Renal pelvis (tissue), 1 donor: ENCODE measurements at regions not wholly inside any gene's neighbourhood (a gene's known extent, or its start where the extent isn't known, plus 50 kb on each side); places are given as distances from the start of the nearest gene placed in this dataset.
A peak's percentile ranks its signal among the peaks of the same experiment; 100 is the strongest.

ENCODE experiments used
- DNase-seq: peaks from one replicate; pipeline ENCODE4 v3.0.0-alpha.2; 2013

DNA sequence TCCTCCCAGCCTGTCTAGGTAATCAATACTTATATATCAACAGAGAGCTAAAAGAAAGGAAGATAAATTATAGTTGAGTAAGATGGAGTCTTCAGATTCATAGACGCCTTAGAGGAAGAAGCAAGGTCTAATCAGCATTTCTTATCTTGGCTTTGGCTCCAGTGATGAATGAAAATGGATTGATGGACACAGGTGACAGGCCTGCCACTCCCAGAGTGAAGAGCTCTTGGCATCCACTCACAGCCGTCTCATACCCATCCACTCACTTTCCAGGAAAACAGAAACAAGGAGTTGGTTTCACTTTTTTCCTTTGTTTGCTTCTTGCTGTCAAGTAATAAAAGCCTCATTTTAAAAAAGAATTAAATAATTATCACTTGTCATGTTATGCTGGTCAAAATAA, 168.2 kb downstream of the MFSD1 start:
- no peak for DNase-seq

- DNase-seq = no peak
Measured at GRCh38 chr3:158974904-158975303, 173.1 kb downstream of the MFSD1 start.

DNA sequence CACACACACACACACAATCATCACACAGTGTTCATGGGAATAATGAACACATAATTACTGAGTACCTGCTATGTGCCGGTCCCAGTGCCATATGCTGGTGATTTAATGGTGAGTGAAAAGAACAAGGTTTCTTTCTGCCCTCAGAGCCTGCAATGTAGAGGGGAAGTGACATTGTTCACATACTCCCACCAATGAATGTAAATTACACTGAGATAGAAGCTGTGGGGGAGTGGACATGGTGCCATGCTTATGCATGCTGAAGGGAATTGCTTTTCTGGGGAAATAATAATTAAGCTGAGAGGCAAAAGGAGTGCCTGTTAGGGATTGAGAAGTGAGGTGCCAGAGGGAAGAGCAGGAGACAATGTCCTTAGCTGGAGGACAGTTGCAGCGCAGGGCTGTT, 175.1 kb downstream of the MFSD1 start:
- peak; percentile 38 for DNase-seq

GRCh38 chr3:158977497-158977896, 175.6 kb downstream of the MFSD1 start:
- DNase-seq = no peak

DNA sequence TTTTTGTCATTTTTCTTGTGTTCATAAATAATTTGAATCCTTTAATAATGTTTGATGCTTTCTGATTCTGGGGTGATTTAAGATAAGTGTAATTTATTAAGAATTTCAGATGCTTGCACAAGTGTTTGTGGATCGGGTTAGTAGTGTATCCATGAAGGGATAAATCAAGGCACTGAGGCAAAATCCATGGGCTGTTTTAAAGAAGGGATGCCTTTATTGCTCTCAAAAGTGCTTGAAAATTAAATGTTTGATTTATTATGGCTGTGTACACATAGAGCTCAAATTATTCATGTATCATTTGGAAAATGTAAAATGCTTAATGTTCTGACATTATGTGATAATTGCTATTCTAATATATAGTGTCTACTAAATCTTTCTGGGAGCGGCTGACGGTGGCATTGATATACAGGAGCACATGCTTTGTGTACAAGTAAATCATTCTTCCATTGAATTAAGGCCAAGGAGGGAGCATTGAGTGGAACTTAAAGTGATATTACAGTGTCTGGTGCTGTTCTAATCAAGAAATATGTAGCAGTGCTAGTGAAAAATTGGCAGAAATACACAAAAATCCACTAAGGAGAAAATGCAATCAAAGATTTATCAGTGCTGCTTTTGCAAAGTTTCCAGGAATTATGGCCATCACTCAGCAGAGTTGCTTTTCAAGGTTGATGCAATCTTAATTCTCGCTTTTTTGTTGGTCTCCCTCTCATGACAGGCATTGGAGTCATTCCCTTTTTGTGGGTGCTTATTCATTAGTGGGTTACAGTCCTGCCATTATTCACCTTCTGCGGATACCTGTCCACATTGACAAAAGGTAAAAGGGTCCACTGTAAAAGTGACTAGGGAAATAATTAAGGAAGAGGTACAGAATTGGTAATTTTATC, 181.6 kb downstream of the MFSD1 start:
- DNase-seq = no peak

- DNase-seq = no peak
Measured at GRCh38 chr3:158991146-158991705, 189.4 kb downstream of the MFSD1 start.

- no peak for DNase-seq
Measured at GRCh38 chr3:158992463-158992862, 190.6 kb downstream of the MFSD1 start.

DNA sequence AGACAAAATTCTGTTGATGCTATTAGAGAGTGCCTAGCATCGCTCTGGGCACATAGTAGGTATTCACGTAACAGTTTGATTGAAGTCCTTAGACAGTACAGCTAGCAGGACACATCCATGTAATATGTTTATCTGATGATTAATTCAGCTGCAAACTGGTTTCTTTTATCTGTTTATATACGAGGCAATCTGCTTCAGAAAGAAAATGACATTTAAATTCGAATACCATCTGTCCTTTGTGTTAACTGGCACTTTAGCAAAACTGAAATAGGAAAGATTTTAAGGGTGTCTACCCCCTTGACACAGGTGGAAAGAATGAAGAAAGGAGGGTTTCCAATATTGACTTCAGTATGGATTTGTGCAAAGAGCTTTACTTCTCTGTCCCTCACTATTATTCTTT, 192.5 kb downstream of the MFSD1 start:
- no peak for DNase-seq

- no peak for DNase-seq
Measured at GRCh38 chr3:159001711-159002110, 199.9 kb downstream of the MFSD1 start.

DNA sequence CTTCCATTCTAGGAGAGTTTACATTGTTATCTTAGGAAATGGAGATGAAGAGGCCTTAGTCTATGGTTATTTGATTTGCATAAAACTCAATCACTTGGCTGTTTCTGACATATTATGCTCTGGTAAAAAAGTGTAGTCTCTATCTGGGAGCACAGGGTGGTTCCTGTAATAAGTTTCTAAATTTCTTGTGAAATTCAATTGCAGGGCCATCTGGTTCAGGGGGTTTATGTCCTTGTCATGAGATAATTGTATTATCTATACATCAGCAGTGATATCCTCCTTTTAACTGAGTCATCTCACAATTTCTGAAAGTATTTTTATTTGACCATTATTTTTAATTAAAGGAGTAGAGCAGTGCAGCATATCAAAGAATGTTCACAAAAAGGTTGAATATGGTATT, 203.3 kb downstream of the MFSD1 start:
- no peak for DNase-seq

DNA sequence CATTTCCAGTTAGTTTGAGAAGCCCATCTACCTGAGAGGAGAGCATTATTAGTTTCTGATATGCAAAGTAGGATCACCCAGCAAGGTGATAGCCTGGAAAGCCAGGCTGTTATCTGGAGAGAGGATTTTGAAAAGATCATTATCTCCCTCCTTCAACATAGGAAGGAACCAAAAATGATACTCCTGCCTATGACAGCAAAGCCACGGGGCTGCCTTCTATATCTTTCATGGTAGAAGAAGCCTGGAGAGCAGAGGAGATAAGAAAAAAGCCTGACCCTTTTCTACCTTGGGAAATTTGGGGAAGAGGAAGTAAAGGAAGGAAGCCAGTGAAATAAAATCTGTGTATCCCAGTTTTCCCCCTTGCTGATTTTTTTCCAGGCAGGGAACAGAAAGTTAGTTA, 205.5 kb downstream of the MFSD1 start:
- no peak for DNase-seq

- DNase-seq = no peak
Measured at GRCh38 chr3:159008401-159008800, 206.5 kb downstream of the MFSD1 start.

GRCh38 chr3:159018341-159018740, 216.5 kb downstream of the MFSD1 start:
- DNase-seq = no peak

DNA sequence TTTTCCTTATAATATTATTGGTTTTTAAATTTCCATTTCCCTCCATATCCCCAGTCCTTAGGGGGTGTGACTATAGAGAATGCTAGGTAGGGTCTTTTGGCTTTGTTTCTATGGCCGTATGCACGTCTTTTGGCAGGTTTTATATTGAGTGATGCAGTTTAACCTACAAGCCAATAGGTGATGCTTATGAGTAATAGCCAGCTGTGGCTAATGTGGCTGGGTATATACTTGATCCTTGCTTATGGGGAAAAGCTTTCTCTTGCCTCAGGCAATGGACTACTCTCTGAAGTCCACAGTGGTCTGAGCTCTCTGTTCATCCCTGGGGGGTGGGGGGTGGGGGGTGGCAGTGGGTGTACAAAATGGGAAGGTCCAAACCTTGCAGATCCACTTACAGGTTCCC, 223.9 kb downstream of the MFSD1 start:
- DNase-seq = no peak

- DNase-seq = no peak
Measured at GRCh38 chr3:159026510-159026909, 224.7 kb downstream of the MFSD1 start.

GRCh38 chr3:159028706-159029105, 226.9 kb downstream of the MFSD1 start:
- DNase-seq = no peak

- no peak for DNase-seq
Measured at GRCh38 chr3:159029306-159030026, 227.6 kb downstream of the MFSD1 start.

DNA sequence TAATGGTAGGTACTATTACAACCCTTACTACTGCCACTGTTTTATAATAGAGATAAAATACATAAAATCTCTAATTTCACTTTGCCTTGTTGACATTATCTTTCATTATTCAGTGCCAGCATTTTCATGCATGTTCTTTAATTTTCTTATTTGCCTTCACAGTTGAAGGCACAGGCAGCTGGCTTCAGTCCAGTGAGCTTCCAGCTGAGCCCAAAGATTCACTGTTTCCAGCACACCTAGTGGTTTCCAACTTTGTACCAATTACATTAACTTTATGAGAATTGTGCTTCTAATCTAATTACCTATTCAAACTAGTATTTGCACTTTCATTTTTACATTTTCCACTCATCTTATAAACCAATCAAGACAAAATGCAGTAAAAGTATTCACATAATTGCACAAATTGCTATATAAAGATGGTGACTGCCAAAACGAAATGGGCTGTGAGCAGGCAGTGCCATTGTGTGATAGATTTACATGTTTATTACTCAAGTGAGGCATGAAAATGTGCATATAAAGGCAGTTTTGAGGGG, 228.3 kb downstream of the MFSD1 start:
- no peak for DNase-seq

DNA sequence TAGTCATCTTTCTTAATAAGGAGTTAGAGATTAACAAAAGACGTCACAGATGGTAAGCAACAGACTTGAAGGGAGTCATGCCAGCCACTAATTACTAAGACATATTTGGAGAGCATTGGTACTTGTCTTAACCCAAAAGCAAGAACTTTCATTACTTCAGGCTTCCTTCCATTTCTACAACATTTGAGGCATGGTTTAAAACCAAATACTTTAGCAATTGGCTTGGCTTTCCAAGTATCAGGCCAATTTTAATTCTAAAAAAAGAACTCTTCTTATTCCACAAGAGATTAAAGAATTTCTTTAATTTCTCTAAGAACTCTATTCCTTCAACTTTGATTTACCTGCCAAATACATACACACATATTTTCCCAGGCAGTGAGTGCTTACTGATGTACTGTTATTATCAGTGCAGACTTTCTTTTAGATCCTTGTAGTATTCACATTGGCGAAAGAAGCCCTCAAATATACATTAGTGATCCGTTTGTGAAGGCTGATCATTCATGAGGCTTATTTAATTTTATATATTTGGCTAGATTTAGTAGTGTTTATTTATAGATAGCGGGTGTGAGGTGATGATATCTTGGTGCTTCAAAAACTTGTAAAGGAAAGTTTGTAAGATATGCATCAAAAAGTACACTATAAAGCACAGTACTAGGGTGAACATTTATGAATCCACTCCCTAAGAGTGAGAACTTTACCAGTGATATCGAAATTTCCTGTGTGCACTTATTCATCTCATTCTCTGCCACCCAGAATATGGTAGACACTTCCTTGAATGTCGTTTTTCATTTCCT, 229.2 kb downstream of the MFSD1 start:
- no peak for DNase-seq

DNA sequence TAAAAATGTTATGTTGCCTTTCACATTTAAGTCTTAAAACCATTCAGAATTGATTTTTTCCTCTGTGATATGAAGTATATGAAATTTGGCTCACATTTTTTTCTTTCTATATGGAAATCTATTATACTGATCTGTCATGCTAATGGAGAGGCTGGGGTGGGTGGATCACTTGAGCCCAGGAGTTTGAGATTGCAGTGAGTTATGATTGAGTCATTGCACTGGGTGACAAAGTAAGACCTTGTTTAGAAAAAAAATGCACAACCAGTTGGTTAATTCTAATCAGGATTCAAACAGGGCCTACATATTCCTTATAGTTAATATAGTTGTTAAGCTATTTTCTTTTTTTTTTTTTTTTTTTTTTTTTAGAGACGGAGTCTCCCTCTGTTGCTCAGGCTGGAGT, 230.5 kb downstream of the MFSD1 start:
- no peak for DNase-seq

- DNase-seq = no peak
Measured at GRCh38 chr3:159038405-159038804, 236.6 kb downstream of the MFSD1 start.

GRCh38 chr3:159039286-159039685, 237.4 kb downstream of the MFSD1 start:
- no peak for DNase-seq
